SK-N-MC (cell line): ENCODE measurements at regions not wholly inside any gene's neighbourhood (a gene's known extent, or its start where the extent isn't known, plus 50 kb on each side); places are given as distances from the start of the nearest gene placed in this dataset.

Experiments
- EZH2 ChIP-seq: fragments of 200-600 bp; sonication (generic); IDR thresholded peaks from one replicate; pipeline ENCODE4 v1.6.1; 2017; ENCODE audit warnings: antibody characterized with exemption
- POLR2AphosphoS5 ChIP-seq: IDR thresholded peaks from 2 replicates; pipeline ENCODE4 v1.6.1; 2012; ENCODE audit warnings: mild to moderate bottlenecking, low read depth, low read length, borderline replicate concordance

GRCh38 chr5:103340717-103341388 lies 82.3 kb downstream of the MACIR start:
- TF ChIP-seq EZH2 (no peak), POLR2AphosphoS5 (no peak)
